Stimulated activated naive CD4-positive, alpha-beta T cell treated with Interleukin-2 at 50 U/mL for 16 hours (primary cell): ENCODE measurements at regions not wholly inside any gene's neighbourhood (a gene's known extent, or its start where the extent isn't known, plus 50 kb on each side); places are given as distances from the start of the nearest gene placed in this dataset.

Source experiments
- DNase-seq: peaks from one replicate; lab custom pipeline; 2025; lab: John Stamatoyannopoulos, UW

DNA sequence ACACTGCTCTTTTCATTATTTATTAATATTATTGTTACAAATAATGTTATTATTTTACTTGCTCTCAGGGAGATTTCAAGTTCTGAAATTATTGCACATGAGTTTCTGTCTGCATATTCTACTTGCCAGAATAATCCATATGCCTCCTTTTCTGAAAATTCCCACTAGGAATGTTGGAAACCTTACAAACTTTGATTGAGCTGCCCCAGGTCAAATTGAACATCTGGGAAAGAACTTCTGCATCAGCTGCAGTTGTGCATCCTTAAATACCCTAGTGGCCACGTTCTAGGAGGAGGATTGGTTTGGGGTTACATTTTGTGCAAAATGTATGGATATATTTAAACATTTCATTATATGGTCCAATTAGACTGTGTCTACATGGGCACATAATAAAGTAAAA, 1302.7 kb upstream of the PIK3C3 start:
- DNase-seq = no peak

DNA sequence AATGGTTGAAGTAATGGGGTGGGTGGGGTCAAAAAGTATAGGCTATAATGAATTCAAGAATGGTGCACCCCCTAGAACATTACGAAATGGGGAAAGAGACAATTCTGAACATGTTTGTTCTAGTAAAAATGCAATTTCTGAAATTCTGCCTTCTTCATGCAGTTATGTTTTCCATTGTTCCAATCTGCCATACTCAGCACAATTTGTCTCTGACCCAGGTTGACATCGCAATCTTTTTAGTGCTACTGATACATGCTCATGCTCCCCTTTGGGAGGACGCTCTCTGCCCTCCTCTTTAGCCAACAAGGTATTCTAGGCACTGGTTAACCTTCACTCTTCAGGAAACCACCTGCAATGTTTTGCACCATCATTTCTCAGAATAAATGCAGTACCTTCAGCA, 1303.9 kb upstream of the PIK3C3 start:
- no peak for DNase-seq

- no peak for DNase-seq
Measured at GRCh38 chr18:40642692-40643229, 1312.3 kb upstream of the PIK3C3 start.

GRCh38 chr18:40631319-40631718, 1323.7 kb upstream of the PIK3C3 start:
- DNase-seq = no peak

GRCh38 chr18:40630496-40630895, 1324.5 kb upstream of the PIK3C3 start:
- no peak for DNase-seq

DNA sequence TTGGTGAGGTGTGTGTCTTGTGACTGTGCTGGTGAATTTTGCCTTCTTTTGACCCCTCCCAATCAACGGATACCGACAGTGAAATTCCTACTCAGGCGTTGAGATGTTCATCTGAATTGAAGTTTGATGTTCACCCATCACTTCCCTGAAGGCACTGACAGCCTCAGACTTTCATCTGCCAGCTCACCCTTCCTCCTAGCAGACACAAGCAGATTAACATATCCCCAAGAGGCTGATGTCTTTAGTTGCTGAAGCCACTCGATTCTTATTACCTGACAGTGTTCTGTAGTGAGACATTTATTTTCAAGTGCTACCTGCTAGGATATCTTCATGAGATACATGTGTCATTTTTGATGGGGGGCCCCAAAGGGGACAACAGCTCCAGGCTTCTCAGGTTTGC, 1330.1 kb upstream of the PIK3C3 start:
- no peak for DNase-seq

DNA sequence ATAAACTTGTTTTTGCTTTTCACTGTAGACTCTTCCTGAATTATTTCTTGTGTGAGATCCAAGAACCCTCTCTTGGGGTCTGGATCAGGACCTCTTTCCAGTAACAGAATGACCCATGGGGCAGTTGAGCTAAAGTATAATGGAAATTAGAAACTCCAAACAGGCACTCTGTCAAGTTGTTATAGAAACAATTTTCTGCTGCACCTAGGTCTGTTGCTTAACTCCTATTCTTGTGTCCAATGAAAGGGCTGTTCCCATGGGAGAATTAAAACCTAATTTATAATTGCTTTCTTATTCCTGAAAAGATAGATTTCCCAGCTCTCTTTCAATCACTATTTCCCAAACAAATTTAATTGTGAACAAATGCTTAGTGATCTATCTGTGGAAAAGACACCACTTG, 1341.3 kb upstream of the PIK3C3 start:
- no peak for DNase-seq

- DNase-seq = no peak
Measured at GRCh38 chr18:40612356-40612755, 1342.7 kb upstream of the PIK3C3 start.

GRCh38 chr18:40608226-40608625, 1346.8 kb upstream of the PIK3C3 start:
- no peak for DNase-seq

- DNase-seq = no peak
Measured at GRCh38 chr18:40607542-40608148, 1347.4 kb upstream of the PIK3C3 start.

DNA sequence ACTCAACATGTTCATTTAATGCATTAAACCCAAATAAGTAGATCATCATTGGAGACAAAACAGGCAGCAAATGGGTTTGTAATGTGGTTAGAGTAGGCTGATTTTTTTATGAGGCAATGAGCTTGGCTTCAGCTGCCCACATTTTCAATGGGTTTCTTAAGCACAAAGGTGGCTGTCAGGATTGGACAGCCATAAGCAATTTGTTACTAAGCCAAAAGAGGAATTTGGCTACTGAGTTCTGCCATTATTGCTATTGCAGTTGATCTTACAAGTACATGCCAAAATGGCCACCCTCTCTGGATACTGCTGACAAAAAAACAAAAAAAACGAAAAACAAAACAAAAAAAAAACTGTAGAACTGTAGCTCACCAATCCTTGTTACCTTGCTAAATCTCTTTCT, 1348.0 kb upstream of the PIK3C3 start:
- DNase-seq = no peak

DNA sequence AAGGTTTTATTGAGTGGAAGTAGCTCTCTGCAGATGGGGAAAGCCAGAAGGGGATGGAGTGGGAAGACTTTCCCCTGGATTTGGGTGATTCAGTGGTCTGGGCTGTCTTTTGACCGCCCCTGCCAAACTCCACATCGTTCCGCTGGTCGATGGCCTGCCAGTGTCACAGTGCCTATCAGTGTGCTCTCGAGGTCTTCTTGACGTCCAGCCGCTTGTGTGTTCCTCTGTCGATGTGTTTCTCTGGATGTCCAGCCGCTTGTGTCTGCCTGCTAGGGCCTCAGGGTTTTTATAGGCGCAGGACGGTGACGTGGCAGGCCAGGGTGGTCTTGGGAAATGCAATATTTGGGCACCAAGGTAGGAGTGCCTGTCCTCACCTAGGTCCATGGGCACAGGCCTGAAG, 1371.4 kb upstream of the PIK3C3 start:
- no peak for DNase-seq

DNA sequence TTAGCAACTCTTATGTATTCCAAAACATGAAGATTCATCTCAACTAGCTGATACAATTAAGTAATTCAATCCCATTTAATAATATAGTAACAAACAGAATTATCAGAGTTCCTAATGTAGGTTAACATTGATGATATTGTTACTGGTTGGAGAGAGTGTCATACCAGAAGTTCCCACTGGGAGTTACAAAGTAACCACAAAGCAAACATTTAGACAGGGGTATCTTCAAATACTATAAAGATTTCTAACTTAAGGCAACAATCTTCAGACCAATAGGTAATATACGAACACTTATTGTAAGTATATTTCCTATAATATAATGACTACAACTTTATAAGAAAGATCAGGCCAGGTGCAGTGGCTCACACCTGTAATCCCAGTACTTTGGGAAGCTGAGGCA, 1372.9 kb upstream of the PIK3C3 start:
- no peak for DNase-seq

DNA sequence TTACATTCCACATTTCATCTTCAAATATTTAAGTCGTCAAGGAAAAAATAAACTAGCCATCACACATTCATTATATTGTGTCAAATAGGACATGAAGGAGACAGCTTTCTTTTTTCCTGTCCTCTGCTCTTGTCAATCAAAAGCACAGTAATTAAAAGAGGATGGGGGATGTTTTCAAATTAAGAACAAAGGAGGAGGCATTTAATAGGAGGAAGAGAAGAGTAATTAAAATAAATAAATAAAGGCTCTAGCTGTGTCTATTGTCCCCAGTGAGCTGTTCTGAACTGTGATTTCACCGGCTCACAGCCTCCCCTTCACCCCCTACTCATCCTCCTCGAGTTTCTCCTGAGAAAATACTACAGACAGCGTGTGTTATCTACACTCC, 1377.1 kb upstream of the PIK3C3 start:
- no peak for DNase-seq

GRCh38 chr18:40577239-40577980, 1377.6 kb upstream of the PIK3C3 start:
- no peak for DNase-seq

DNA sequence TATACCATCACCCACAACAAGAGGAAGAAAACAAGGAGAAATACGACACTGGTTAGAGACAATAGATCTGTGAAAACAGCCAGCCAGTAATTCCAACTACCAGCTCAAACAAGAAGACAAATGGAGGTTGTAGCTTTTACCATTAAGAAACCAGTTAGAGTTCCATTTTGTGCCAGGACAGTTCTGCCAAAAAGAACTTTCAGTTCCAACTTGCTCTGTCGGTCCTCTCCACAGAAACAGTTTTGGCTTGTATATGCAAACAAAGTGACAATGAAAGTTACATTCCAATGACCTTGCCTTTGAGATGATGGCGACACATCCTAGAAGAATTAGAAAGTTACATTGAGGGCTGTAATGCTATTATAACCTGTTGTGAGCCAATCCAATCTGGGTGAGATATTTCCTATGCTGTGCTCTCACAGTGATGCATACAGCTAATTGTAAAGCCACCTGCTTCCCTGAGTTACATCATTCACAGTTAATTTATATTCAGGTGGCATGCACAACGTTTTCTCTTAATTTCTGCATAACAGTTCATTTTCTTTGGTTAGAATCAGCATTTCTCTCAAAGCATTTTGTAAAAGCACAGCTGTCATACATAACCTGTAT, 1378.4 kb upstream of the PIK3C3 start:
- DNase-seq = no peak

DNA sequence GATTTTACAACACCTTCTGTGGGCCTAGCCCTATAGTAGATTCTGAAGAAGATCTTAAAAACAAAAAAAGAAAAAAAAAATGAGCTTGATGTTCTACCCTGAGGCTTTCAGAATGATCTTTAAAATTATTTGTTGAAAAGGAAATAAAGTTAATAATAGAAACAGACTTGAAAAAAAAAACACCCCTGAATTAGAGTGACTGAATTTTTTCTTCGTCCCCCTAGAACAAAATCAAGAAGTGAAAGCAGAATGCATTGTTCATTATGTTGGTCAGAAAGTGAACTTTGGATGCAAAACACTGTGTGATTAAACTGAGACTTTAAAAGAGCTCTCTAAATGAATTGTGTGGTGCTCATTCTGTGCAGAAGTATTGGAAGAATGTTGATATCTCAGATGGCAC, 1384.4 kb upstream of the PIK3C3 start:
- no peak for DNase-seq

- DNase-seq = no peak
Measured at GRCh38 chr18:40569605-40570004, 1385.4 kb upstream of the PIK3C3 start.

DNA sequence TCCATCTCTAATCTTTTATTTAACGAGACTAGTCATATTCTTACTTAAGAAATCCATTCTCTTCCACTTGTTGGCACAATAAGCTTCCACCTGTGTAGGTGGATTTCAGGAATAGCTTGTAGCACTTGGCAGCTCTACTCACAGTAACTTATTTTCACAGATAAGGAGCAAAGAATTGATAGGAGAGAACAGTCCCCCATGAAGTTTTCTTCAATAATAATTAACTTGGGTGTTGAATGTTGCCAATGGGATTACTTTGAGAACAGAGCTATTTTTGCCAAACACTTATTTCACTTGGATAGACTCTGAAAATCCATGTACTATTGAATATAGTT, 1388.6 kb upstream of the PIK3C3 start:
- DNase-seq = no peak

DNA sequence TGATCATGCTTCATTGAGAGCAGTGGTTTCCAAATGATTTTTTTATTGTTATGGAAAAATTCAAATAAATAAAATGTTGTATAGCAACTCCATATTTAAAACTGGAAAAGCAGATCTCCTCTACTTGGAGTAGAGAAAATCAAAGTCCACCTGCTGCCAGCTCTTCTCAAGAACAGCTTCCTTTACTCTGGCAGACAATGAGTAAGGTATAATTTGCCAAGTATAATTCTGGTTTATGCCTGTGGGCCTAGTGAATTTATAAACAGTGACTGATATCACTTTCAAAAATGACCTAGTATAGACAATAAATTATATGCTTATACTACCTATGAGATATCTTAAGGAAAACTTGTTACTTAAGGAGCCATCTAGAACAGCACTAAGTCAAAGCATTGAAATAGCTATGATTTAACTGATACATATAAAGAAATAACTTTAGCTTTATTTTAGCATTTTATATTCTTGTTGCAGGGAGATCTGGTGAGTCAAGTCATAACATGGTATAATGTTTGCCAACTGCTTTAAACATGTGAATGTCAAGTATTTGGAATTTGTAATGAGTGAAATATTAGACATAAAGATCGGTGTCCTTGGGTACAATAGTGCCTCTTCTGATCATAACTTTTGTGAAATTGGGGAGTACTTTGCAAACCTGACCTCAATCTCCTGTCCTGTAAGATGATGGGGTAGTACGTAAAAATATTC, 1389.1 kb upstream of the PIK3C3 start:
- DNase-seq = no peak

- no peak for DNase-seq
Measured at GRCh38 chr18:40559556-40559955, 1395.5 kb upstream of the PIK3C3 start.

DNA sequence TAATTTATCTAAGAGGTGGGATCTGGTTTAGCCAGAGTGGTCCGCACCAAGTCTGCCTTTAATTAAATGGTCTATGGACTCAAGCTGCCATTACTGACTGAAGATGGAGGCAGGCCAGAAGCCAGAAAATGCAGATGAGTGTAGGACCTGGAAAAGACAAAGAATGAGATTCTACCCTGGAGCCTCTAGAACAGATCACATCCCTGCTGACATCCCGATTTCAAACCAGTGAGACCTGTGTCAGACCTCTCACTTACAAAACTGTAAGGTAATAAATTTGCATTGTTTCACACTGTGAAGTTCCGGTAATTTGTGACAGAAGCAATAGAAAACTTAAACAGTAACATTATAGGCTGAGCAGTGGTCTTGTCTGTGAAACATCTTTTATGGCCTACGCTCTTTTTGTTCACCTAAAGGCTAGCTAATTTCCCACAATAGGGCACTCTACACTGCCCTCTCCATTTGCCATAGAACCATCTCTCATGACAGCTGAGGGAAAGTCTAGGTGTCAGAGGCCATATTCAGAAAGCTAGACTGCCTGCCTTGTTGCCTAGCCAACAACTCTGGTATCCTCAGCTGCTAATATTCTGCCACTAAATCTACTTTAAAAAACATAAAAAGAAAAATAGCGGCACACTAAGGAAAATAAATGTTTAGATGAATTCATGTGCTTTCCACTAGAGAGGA, 1396.2 kb upstream of the PIK3C3 start:
- DNase-seq = no peak
